AG10803 (cell line): ENCODE measurements at regions not wholly inside any gene's neighbourhood (a gene's known extent, or its start where the extent isn't known, plus 50 kb on each side); places are given as distances from the start of the nearest gene placed in this dataset.

Experiments
- DNase-seq: peaks from one replicate; pipeline ENCODE4 v3.0.0; 2010; ENCODE audit warnings: low read depth
- H3K4me3 ChIP-seq: 2 replicates; pipeline ENCODE4 v1.5.1; 2011; ENCODE audit warnings: mild to moderate bottlenecking, low read length, control low read depth
- TF ChIP-seq, protein P1 (sequence below): conservative IDR thresholded peaks from 2 replicates; pipeline ENCODE4 v1.5.1; 2011; ENCODE audit warnings: mild to moderate bottlenecking, low read length, control low read depth, inconsistent platforms

DNA sequence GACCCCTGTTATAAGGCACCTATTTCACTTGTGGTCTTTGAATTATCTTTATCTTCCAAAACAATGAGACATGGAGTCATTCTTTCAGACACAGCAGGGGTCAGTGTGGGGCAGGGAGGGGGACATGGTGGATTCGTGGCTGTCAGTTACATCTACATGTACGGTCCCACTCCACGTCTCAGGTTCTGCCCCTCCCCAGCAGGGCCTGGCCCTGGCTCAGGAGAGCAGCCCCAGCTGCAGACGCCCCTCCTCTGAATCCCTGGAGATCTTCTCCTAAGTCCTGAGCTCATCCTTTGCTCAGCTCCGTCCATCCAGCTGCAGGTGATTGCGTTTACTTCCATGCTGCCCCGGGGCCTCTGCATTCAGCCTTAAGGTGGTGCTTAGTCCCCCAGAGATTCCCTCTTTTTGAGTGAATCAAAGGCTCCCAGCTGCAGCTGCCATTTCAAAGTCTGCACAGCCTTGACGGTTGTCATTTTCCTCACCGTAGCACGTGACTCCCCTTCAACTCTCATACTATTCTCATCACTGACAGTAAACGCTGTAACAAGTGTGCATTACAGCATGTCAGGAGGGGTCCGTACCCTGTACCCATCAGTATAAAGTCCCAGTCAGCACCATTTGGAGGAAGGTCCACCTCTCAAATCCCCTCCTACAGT lies 113.4 kb upstream of the TCERG1L start:
- TF ChIP-seq, protein P1, sequence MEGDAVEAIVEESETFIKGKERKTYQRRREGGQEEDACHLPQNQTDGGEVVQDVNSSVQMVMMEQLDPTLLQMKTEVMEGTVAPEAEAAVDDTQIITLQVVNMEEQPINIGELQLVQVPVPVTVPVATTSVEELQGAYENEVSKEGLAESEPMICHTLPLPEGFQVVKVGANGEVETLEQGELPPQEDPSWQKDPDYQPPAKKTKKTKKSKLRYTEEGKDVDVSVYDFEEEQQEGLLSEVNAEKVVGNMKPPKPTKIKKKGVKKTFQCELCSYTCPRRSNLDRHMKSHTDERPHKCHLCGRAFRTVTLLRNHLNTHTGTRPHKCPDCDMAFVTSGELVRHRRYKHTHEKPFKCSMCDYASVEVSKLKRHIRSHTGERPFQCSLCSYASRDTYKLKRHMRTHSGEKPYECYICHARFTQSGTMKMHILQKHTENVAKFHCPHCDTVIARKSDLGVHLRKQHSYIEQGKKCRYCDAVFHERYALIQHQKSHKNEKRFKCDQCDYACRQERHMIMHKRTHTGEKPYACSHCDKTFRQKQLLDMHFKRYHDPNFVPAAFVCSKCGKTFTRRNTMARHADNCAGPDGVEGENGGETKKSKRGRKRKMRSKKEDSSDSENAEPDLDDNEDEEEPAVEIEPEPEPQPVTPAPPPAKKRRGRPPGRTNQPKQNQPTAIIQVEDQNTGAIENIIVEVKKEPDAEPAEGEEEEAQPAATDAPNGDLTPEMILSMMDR = no peak
- no peak for DNase-seq
- no peak overlapping the region for H3K4me3 ChIP-seq

DNA sequence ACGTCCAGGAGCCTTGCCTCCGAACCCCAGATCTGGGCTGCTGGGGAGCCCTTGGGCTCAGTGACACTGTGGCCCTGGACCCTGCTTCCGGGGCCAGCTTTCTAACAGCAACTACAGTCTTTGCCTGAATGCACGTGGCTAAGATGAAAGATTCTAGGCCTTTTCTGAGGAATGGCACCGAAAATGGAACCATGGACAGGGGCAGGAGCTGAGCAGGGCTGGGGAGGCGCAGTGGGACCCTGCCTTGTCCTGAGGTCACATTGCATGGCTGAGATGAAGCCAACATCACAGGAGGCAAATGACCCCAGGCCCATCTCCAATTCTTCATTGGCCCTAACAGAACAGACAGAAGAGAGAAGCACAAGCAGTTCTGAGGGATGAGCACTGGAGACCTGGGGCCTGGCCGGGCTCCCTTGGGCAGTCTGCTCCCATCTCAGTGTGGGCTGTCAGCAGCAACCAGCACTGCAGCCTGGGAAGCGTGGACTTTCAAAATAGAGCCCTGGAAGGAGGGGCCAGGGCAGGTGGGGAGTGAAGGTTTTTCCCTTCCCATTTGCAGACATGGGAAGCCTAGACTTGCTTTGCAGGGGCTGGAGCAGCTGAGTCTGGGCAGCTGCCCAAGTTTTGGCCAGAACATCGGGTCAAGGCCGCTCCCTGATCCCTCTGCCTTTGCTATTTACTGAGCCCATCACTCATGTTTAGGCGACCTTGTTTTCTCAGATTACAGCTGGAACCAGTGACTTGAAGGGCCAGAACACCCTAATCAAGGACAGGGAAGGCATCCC lies 114.4 kb upstream of the TCERG1L start:
- H3K4me3 ChIP-seq = no peak overlapping the region
- no peak for DNase-seq
- TF ChIP-seq, protein P1 = no peak

DNA sequence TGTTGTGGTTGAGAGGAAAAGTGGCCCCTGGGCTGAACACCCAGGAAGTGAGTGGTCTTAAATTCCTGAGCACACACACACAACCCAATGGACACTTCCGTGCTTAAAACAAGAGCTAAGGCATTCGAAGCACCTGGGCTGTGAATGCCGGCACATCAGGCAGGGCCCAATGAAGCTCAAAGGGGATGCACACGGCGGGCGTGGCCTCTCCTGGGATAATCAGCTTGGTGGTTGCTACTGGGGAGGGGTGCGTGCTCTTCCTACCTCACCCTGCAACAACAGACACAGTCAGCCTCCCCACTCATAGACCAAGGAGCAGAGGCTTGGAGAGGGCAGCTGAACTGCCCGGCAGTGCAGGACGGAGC lies 115.0 kb upstream of the TCERG1L start:
- DNase-seq = no peak
- H3K4me3 ChIP-seq = no peak overlapping the region
- TF ChIP-seq, protein P1 = no peak

DNA sequence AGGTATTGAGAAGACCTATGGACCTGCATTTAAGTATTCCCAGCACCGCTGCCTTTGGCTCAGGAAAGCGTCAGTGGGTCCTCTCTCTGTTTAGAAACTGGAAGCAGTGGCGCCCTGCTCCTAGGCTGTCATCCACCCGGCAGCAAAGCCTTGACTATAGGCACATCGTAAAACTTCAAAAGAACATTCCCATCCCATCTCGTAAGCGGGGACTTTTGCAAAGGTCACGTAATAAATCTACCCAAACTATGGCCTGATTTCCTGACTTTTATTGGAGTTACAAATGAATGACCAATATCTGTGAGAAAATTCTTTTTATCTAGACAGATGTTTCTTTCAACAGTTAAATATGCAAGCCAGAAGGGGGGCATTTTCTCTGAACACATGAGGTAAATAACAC lies 115.8 kb upstream of the TCERG1L start:
- TF ChIP-seq, protein P1 = no peak
- no peak overlapping the region for H3K4me3 ChIP-seq
- no peak for DNase-seq

DNA sequence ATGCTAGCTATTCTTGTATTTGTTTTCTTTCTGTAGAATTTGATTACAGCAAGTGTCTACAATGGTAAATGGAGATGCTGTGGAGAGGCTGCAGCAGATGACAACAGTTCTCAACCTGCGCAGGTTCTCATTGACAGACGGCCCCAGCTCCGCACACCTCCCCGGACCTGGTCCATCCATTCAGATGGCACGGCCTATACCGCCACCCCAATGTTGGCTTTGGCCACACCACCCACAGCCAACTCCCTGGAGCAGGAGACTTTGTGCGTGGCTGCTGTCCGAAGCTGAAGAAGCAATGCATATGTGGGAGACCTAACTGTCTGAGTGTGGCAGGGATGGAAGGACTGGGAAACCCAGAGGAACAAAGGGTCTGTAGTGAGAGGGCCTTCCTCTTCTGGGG lies 116.4 kb upstream of the TCERG1L start:
- H3K4me3 ChIP-seq = no peak overlapping the region
- TF ChIP-seq, protein P1 = no peak
- DNase-seq = no peak

DNA sequence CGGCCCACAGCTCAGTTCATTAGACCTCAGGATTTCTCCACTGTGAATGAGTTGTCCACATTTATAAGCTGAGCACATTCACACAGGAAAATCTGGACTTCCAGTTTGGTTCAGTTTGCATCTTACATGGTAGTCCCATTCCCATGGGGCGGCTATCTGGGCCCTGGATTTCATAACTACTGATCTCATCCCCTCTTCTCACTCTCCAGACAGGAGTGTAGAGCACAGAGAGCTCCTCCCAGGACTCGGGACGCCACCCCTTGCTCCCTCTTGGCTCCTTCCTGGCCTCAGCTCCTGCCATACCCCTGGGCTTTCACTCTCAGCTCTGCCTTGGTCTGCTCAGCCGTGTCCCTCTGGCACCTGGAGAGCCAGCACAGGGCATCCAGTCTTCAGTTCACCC lies 117.6 kb upstream of the TCERG1L start:
- no peak for DNase-seq
- TF ChIP-seq, protein P1 = no peak
- no peak overlapping the region for H3K4me3 ChIP-seq

DNA sequence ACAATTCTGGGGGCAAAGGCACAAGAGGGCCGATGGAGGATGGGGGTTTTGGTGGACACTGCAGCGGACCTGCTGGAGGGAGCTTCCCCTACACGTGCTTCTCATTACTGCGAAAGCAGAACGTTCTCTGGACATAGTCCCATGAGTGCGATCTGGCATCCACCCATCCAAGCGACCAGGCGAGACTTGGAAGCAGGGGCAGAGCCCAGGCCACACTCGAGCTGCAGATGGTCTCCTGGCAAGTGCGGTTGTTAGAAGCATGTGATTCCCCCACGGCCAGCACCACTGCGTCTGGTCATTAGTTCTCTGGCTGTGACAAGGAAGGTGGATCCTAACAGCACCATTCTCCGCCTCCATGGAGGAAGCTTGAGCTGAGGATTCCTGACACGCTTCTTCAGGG lies 118.4 kb upstream of the TCERG1L start:
- TF ChIP-seq, protein P1 = no peak
- H3K4me3 ChIP-seq = no peak overlapping the region
- no peak for DNase-seq
